Neuronal stem cell (in vitro differentiated cells): ENCODE measurements at regions not wholly inside any gene's neighbourhood (a gene's known extent, or its start where the extent isn't known, plus 50 kb on each side); places are given as distances from the start of the nearest gene placed in this dataset.
A peak's percentile ranks its signal among the peaks of the same experiment; 100 is the strongest.

ENCODE experiments used
- DNase-seq: peaks from one replicate; pipeline ENCODE4 v3.0.0-alpha.2; 2013; ENCODE audit warnings: low spot score
- H2AFZ ChIP-seq: one replicate; pipeline ENCODE4 v1.6.1; 2013; ENCODE audit warnings: mild to moderate bottlenecking, low read length, inconsistent platforms
- H2AK5ac ChIP-seq: 2 replicates; pipeline ENCODE4 v1.6.1; 2013; ENCODE audit warnings: low read depth, mild to moderate bottlenecking, inconsistent platforms, low read length, moderate library complexity, mixed read lengths
- H2BK120ac ChIP-seq: 2 replicates; pipeline ENCODE4 v1.6.1; 2013; ENCODE audit warnings: low read depth, mild to moderate bottlenecking, inconsistent platforms, low read length, moderate library complexity, mixed read lengths
- H2BK12ac ChIP-seq: one replicate; pipeline ENCODE4 v1.6.1; 2013; ENCODE audit warnings: low read length, inconsistent platforms
- H2BK15ac ChIP-seq: 2 replicates; pipeline ENCODE4 v1.6.1; 2013; ENCODE audit warnings: mild to moderate bottlenecking, low read length, inconsistent platforms, mixed read lengths
- H2BK5ac ChIP-seq: one replicate; pipeline ENCODE4 v1.6.1; 2013; ENCODE audit warnings: inconsistent platforms, mild to moderate bottlenecking, low read length, moderate library complexity
- H3K14ac ChIP-seq: one replicate; pipeline ENCODE4 v1.6.1; 2013; ENCODE audit warnings: low read length, inconsistent platforms
- H3K18ac ChIP-seq: 2 replicates; pipeline ENCODE4 v1.6.1; 2013; ENCODE audit warnings: low read length, inconsistent platforms
- H3K23ac ChIP-seq: 2 replicates; pipeline ENCODE4 v1.6.1; 2013; ENCODE audit warnings: low read depth, mild to moderate bottlenecking, mixed read lengths, low read length, inconsistent platforms; ENCODE audit not compliant: poor library complexity
- H3K27ac ChIP-seq: replicated peaks from 3 replicates; pipeline ENCODE4 v1.5.1; 2013; ENCODE audit warnings: low read length, inconsistent platforms
- H3K27me3 ChIP-seq, 3 experiments: 2 replicates each; pipeline ENCODE4 v1.6.1; 2013; ENCODE audit warnings: low read length in 3 of 3, mild to moderate bottlenecking in 2 of 3, inconsistent platforms in 1 of 3, low read depth in 1 of 3, mixed read lengths in 1 of 3, moderate library complexity in 1 of 3; ENCODE audit not compliant: control insufficient read depth in 3 of 3, insufficient read depth in 3 of 3
- H3K36me3 ChIP-seq, 2 donors: replicated peaks in 1 of 2; 2 replicates each; pipeline ENCODE4 v1.6.1; 2013; ENCODE audit warnings: low read length in 2 of 2; ENCODE audit not compliant: control insufficient read depth in 2 of 2, insufficient read depth in 2 of 2
- H3K4ac ChIP-seq: 2 replicates; pipeline ENCODE4 v1.6.1; 2013; ENCODE audit warnings: inconsistent platforms, mild to moderate bottlenecking, low read length, moderate library complexity
- H3K4me1 ChIP-seq, 2 donors: 1 replicate in 1 of 2; 2 replicates in 1 of 2; pipeline ENCODE4 v1.6.1; 2013; ENCODE audit warnings: low read length in 2 of 2, low read depth in 1 of 2; ENCODE audit not compliant: control insufficient read depth in 2 of 2, insufficient read depth in 1 of 2
- H3K4me2 ChIP-seq: one replicate; pipeline ENCODE4 v1.6.1; 2013; ENCODE audit warnings: mild to moderate bottlenecking, low read length, inconsistent platforms; ENCODE audit not compliant: insufficient read depth, poor library complexity, severe bottlenecking
- H3K4me3 ChIP-seq, 2 donors: 2 replicates each; pipeline ENCODE4 v1.5.1; 2013; ENCODE audit warnings: low read length in 2 of 2, mild to moderate bottlenecking in 2 of 2, inconsistent platforms in 1 of 2, moderate library complexity in 1 of 2
- H3K79me1 ChIP-seq: one replicate; pipeline ENCODE4 v1.6.1; 2013; ENCODE audit warnings: low read depth, mild to moderate bottlenecking, inconsistent platforms, low read length, moderate library complexity
- H3K9ac ChIP-seq: one replicate; pipeline ENCODE4 v1.6.1; 2013; ENCODE audit warnings: mild to moderate bottlenecking, low read depth, low read length, inconsistent platforms; ENCODE audit not compliant: poor library complexity
- H3K9me3 ChIP-seq, 2 donors: replicated peaks in 1 of 2; 2 replicates each; pipeline versions ENCODE3 to v1.6.1; 2013; ENCODE audit warnings: low read length in 2 of 2, mild to moderate bottlenecking in 2 of 2, inconsistent platforms in 1 of 2, low read depth in 1 of 2, mixed read lengths in 1 of 2, moderate library complexity in 1 of 2; ENCODE audit not compliant: control insufficient read depth in 2 of 2, insufficient read depth in 1 of 2
- H4K8ac ChIP-seq: one replicate; pipeline ENCODE4 v1.6.1; 2013; ENCODE audit warnings: low read depth, mild to moderate bottlenecking, inconsistent platforms, low read length, moderate library complexity
- H4K91ac ChIP-seq: one replicate; pipeline ENCODE4 v1.6.1; 2013; ENCODE audit warnings: low read length, low read depth, mild to moderate bottlenecking, inconsistent platforms; ENCODE audit not compliant: poor library complexity
- WGBS, 2 donors: extraction: QIAGEN DNeasy Blood & Tissue Kit; methylation state at CpG; one replicate each; pipeline ENCODE4 v1.1.7; 2013; ENCODE audit warnings: missing lambda C conversion rate in 2 of 2, mixed read lengths in 1 of 2; ENCODE audit not compliant: insufficient read length in 2 of 2, insufficient replicate concordance in 1 of 2; ENCODE audit errors: extremely low coverage in 2 of 2; 5-methylcytosine and 5-hydroxymethylcytosine counted together

- Histone ChIP-seq H3K4me1 (no peaks in the 10 kb centered on the region), H3K4ac (no peak overlapping the region), H2AFZ (no peak overlapping the region), H3K9ac (no peak overlapping the region), H3K23ac (no peak overlapping the region), H4K91ac (no peak overlapping the region), H2AK5ac (no peak overlapping the region), H3K79me1 (no peaks in the 10 kb centered on the region), H2BK15ac (no peak overlapping the region), H3K36me3 (no peaks in the 10 kb centered on the region), H3K4me3 (no peak overlapping the region), H3K4me2 (no peak overlapping the region), H3K14ac (no peak overlapping the region), H4K8ac (no peak overlapping the region), H3K9me3 (peaks cover 2 to 10% of the 10 kb centered on the region in 2 donors), H2BK120ac (no peak overlapping the region), H3K27ac (no peak overlapping the region), H2BK12ac (no peak overlapping the region), H3K18ac (no peak overlapping the region), H2BK5ac (no peak overlapping the region), H3K27me3 (no peaks in the 10 kb centered on the region)
- no CpG with 5 or more reads among the region's 2 CpGs for WGBS, 2 donors
- no peak for DNase-seq
These were observed 2104.2 kb downstream of the PCDH7 start for GRCh38 chr4:32824336-32824735.

GRCh38 chr4:32826169-32826568, 2106.0 kb downstream of the PCDH7 start:
- H3K18ac ChIP-seq, result no peak overlapping the region
- peaks cover 2 to 10% of the 10 kb centered on the region in 2 donors for H3K9me3 ChIP-seq
- H3K36me3 ChIP-seq, result no peaks in the 10 kb centered on the region
- H3K4me3 ChIP-seq, result no peak overlapping the region
- no peak overlapping the region for H3K4ac ChIP-seq
- H4K91ac ChIP-seq, result no peak overlapping the region
- H3K9ac ChIP-seq, result no peak overlapping the region
- H3K14ac ChIP-seq, result no peak overlapping the region
- no peaks in the 10 kb centered on the region for H3K27me3 ChIP-seq
- WGBS, 2 donors, result no CpG with 5 or more reads among the region's 3 CpGs
- no peaks in the 10 kb centered on the region for H3K4me1 ChIP-seq
- H2BK120ac ChIP-seq, result no peak overlapping the region
- H2BK12ac ChIP-seq, result no peak overlapping the region
- H2AK5ac ChIP-seq, result no peak overlapping the region
- no peaks in the 10 kb centered on the region for H3K79me1 ChIP-seq
- no peak overlapping the region for H3K23ac ChIP-seq
- no peak overlapping the region for H2BK5ac ChIP-seq
- no peak overlapping the region for H2AFZ ChIP-seq
- H2BK15ac ChIP-seq, result no peak overlapping the region
- H3K27ac ChIP-seq, result no peak overlapping the region
- no peak overlapping the region for H3K4me2 ChIP-seq
- no peak overlapping the region for H4K8ac ChIP-seq
- DNase-seq, result peak; percentile 5

- no peak overlapping the region for H3K4me3 ChIP-seq
- H3K18ac ChIP-seq, result no peak overlapping the region
- H2BK5ac ChIP-seq, result no peak overlapping the region
- no peaks in the 10 kb centered on the region for H3K79me1 ChIP-seq
- H2BK15ac ChIP-seq, result no peak overlapping the region
- no peak overlapping the region for H2BK12ac ChIP-seq
- H3K36me3 ChIP-seq, result no peaks in the 10 kb centered on the region
- no peak overlapping the region for H3K23ac ChIP-seq
- no peak overlapping the region for H3K4me2 ChIP-seq
- no peak overlapping the region for H4K91ac ChIP-seq
- H3K9ac ChIP-seq, result no peak overlapping the region
- no peak overlapping the region for H4K8ac ChIP-seq
- no peak overlapping the region for H3K27ac ChIP-seq
- H2AFZ ChIP-seq, result no peak overlapping the region
- H3K4ac ChIP-seq, result no peak overlapping the region
- 100% methylated on average over 1 of the region's 1 CpG for WGBS, 2 donors
- H2BK120ac ChIP-seq, result no peak overlapping the region
- DNase-seq, result no peak
- H3K4me1 ChIP-seq, result no peaks in the 10 kb centered on the region
- H3K9me3 ChIP-seq, result peaks cover 0 to 10% of the 10 kb centered on the region in 2 donors
- no peak overlapping the region for H3K14ac ChIP-seq
- H3K27me3 ChIP-seq, result no peaks in the 10 kb centered on the region
- H2AK5ac ChIP-seq, result no peak overlapping the region
These were observed 2110.0 kb downstream of the PCDH7 start for GRCh38 chr4:32830160-32830559.

- H3K79me1 ChIP-seq, result no peaks in the 10 kb centered on the region
- DNase-seq, result no peak
- H3K36me3 ChIP-seq, result no peaks in the 10 kb centered on the region
- no peak overlapping the region for H3K18ac ChIP-seq
- no peak overlapping the region for H2BK12ac ChIP-seq
- H3K23ac ChIP-seq, result no peak overlapping the region
- no peak overlapping the region for H4K8ac ChIP-seq
- H2BK15ac ChIP-seq, result no peak overlapping the region
- H3K9ac ChIP-seq, result no peak overlapping the region
- no peak overlapping the region for H3K4me2 ChIP-seq
- H2BK120ac ChIP-seq, result no peak overlapping the region
- H2AFZ ChIP-seq, result no peak overlapping the region
- H2AK5ac ChIP-seq, result no peak overlapping the region
- H4K91ac ChIP-seq, result no peak overlapping the region
- no peak overlapping the region for H3K14ac ChIP-seq
- no peak overlapping the region for H3K4me3 ChIP-seq
- no peak overlapping the region for H3K27ac ChIP-seq
- H3K4me1 ChIP-seq, result no peaks in the 10 kb centered on the region
- H2BK5ac ChIP-seq, result no peak overlapping the region
- no peak overlapping the region for H3K4ac ChIP-seq
- peaks cover 0 to 4% of the 10 kb centered on the region in 2 donors for H3K9me3 ChIP-seq
- no peaks in the 10 kb centered on the region for H3K27me3 ChIP-seq
These were observed 2110.9 kb downstream of the PCDH7 start for GRCh38 chr4:32831104-32831503.
